Left lung (tissue), 4 donors: ENCODE measurements at regions not wholly inside any gene's neighbourhood (a gene's known extent, or its start where the extent isn't known, plus 50 kb on each side); places are given as distances from the start of the nearest gene placed in this dataset.

ENCODE experiments used
- ATAC-seq: fragments of 200-7000 bp; cut with Tn5 transposase; one replicate; pipeline ENCODE4 v1.9.1; 2020; ENCODE audit warnings: moderate library complexity
- DNase-seq, 4 donors: peaks; one replicate each; pipeline ENCODE4 v3.0.0-alpha.2; 2013 to 2020
- H3K27ac ChIP-seq, 2 donors: fragments of 200-600 bp; sonication (generic) in 1 of 2; one replicate each; pipeline versions ENCODE4 v1.5.0 to v1.8.0; 2020 to 2021
- H3K27me3 ChIP-seq, 2 donors: fragments of 200-600 bp; sonication (generic) in 1 of 2; one replicate each; pipeline versions ENCODE4 v1.5.0 to v1.8.0; 2020 to 2021
- H3K36me3 ChIP-seq, 2 donors: fragments of 200-600 bp; sonication (generic) in 1 of 2; one replicate each; pipeline versions ENCODE4 v1.5.0 to v1.8.0; 2020 to 2021
- H3K4me1 ChIP-seq, 2 donors: fragments of 200-600 bp; one replicate each; pipeline ENCODE4 v1.8.0; 2021
- H3K4me3 ChIP-seq, 2 donors: fragments of 200-600 bp; sonication (generic) in 1 of 2; one replicate each; pipeline versions ENCODE4 v1.5.0 to v1.8.0; 2020 to 2021; ENCODE audit warnings: mild to moderate bottlenecking in 1 of 2
- H3K9me3 ChIP-seq, 2 donors: fragments of 200-600 bp; sonication (generic) in 1 of 2; one replicate each; pipeline versions ENCODE4 v1.5.0 to v1.8.0; 2020 to 2021
- CTCF ChIP-seq, 2 donors: fragments of 200-600 bp; sonication (generic) in 1 of 2; IDR thresholded peaks; one replicate each; pipeline versions ENCODE4 v1.5.0 to v1.8.0; 2021; ENCODE audit warnings: antibody characterized with exemption in 2 of 2
- intact Hi-C, 2 donors: fragments of 100-400 bp; cut with DNase I; formaldehyde crosslinking; loops; one replicate each; pipeline versions ENCODE4 v1.11.2 to v1.14.2; 2022
- donor health status: DM: no; HTN: yes; CAD: no.
- donor health status: DM: no; HTN: no; CAD: no.

- no peaks in the 10 kb centered on the region for H3K9me3 ChIP-seq
- no peak for TF ChIP-seq CTCF (IDR thresholded peaks at IDR 0.05)
- ATAC-seq (no peak), DNase-seq (no peak)
- H3K27ac ChIP-seq, result no peak overlapping the region
- peaks cover 0 to 8% of the 10 kb centered on the region in 2 donors for H3K4me1 ChIP-seq
- H3K4me3 ChIP-seq, result no peak overlapping the region
- H3K36me3 ChIP-seq, result no peaks in the 10 kb centered on the region
- intact Hi-C loops, result no loop called here
- H3K27me3 ChIP-seq, result peaks cover 0 to 5% of the 10 kb centered on the region in 2 donors
Observed at GRCh38 chr18:76587879-76588271, 92.8 kb upstream of the ZNF516 start.

DNA sequence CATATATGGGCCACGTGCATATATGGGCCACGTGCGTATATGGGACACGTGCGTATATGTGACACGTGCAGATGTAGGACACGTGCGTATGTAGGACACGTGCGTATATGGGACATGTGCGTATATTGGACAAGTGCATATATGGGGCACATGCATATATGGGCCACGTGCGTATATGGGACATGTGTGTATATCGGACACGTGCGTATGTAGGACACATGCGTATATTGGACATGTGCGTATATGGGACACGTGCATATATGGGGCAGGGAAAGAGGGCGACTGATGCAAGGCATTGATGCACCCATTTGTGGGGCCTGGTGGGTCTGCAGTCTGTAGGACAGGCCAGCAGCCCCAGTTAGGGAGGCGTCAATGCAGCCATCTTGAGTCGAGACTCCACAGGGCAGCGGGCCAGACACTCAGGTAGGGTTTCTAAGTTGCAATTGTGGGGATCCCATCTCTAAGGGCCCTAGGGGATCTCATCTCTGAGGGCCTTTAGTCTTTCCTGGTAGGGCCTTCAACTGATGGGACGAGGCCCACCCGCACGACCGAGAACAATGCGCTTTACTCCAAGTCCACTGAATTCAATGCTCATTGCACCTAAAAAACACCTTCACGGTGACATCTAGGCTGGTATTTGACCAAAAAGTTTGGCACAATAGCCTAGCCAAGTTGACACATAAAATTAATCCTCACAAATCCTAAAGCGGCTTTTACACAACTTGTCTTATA lies 92.3 kb upstream of the ZNF516 start:
- no peaks in the 10 kb centered on the region for H3K9me3 ChIP-seq
- no peak overlapping the region for H3K4me3 ChIP-seq
- TF ChIP-seq CTCF (IDR thresholded peaks at IDR 0.05), result no peak
- intact Hi-C loops, result no loop called here
- no peak overlapping the region for H3K27ac ChIP-seq
- peaks cover 0 to 8% of the 10 kb centered on the region in 2 donors for H3K4me1 ChIP-seq
- H3K36me3 ChIP-seq, result no peaks in the 10 kb centered on the region
- peaks cover 0 to 5% of the 10 kb centered on the region in 2 donors for H3K27me3 ChIP-seq
- DNase-seq, result no peak
- ATAC-seq, result no peak

- TF ChIP-seq CTCF (IDR thresholded peaks at IDR 0.05), result no peak
- Histone ChIP-seq H3K27ac (no peak overlapping the region), H3K4me3 (no peak overlapping the region), H3K27me3 (peaks cover 0 to 9% of the 10 kb centered on the region in 2 donors), H3K4me1 (peaks cover 0 to 3% of the 10 kb centered on the region in 2 donors), H3K9me3 (no peaks in the 10 kb centered on the region), H3K36me3 (no peaks in the 10 kb centered on the region)
- intact Hi-C loops, result no loop called here
- no peak for DNase-seq
- ATAC-seq, result no peak
Observed at GRCh38 chr18:76584414-76585310, 89.6 kb upstream of the ZNF516 start.

DNA sequence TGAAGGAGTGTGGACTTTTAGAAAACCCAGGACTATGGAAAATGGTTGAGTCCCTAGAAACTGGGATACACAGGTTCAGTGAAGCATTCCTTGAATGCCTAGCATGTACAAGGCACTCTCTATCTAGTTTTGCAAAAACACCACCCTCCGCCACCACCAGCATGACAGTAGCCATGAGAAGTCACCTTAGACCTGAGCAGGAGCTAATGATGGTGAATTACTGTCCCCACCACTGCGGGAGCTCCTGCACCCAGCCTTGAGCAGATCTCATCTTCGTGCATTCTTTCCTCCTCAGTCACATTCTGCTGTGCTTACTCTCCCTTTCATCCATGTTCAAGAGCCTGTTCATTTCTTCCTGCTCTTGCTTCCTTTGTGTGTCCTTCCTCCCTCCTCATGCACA lies 86.2 kb upstream of the ZNF516 start:
- DNase-seq (no peak), ATAC-seq (no peak)
- H3K27me3 ChIP-seq, result peaks cover 0 to 25% of the 10 kb centered on the region in 2 donors
- TF ChIP-seq CTCF (IDR thresholded peaks at IDR 0.05), result no peak
- no peaks in the 10 kb centered on the region for H3K9me3 ChIP-seq
- no peak overlapping the region for H3K27ac ChIP-seq
- intact Hi-C loops, result no loop called here
- peaks cover 0 to 10% of the 10 kb centered on the region in 2 donors for H3K4me1 ChIP-seq
- no peaks in the 10 kb centered on the region for H3K36me3 ChIP-seq
- H3K4me3 ChIP-seq, result no peak overlapping the region

DNA sequence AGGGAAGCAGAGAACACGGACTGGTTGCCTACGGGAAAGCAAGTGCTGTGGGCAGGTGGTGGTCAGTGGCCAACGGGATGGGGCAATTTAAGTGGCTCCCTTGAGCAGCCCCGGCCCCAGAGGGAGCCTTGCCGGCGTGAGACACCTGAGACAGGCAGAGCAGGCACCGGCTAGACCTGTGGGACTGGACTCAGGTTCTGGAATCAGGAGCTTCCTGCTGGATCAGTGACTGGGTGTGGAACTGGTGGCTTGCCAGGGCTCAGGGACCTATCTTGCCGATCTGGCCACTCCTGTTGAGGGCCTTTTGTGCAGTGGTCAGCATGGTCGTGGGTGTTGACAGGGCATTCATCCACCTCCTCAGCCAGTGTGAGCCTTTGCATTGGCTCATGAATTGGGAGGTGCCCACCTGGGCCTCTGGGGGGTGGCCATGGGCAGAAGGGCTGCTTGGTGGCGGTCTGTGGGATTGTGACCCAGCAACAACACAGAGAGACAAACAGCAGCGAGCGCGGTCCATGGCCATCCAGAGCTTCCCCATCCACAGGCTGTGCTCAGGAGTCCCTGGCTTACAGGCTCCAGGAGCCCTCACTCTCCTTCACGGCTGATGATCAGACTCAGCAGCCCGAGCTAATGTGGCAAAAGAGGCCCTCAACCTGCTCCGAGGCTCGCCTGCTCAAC lies 85.4 kb upstream of the ZNF516 start:
- intact Hi-C loops, result no loop called here
- H3K9me3 ChIP-seq, result no peaks in the 10 kb centered on the region
- H3K36me3 ChIP-seq, result no peaks in the 10 kb centered on the region
- H3K27ac ChIP-seq, result no peak overlapping the region
- H3K4me3 ChIP-seq, result no peak overlapping the region
- H3K4me1 ChIP-seq, result peaks cover 0 to 10% of the 10 kb centered on the region in 2 donors
- ATAC-seq, result no peak
- no peak for DNase-seq
- H3K27me3 ChIP-seq, result peaks cover 0 to 25% of the 10 kb centered on the region in 2 donors
- no peak for TF ChIP-seq CTCF (IDR thresholded peaks at IDR 0.05)
